ENCODE measurements at regions not wholly inside any gene's neighbourhood (a gene's known extent, or its start where the extent isn't known, plus 50 kb on each side); places are given as distances from the start of the nearest gene placed in this dataset.
A peak's percentile ranks its signal among the peaks of the same experiment; 100 is the strongest.

DNA sequence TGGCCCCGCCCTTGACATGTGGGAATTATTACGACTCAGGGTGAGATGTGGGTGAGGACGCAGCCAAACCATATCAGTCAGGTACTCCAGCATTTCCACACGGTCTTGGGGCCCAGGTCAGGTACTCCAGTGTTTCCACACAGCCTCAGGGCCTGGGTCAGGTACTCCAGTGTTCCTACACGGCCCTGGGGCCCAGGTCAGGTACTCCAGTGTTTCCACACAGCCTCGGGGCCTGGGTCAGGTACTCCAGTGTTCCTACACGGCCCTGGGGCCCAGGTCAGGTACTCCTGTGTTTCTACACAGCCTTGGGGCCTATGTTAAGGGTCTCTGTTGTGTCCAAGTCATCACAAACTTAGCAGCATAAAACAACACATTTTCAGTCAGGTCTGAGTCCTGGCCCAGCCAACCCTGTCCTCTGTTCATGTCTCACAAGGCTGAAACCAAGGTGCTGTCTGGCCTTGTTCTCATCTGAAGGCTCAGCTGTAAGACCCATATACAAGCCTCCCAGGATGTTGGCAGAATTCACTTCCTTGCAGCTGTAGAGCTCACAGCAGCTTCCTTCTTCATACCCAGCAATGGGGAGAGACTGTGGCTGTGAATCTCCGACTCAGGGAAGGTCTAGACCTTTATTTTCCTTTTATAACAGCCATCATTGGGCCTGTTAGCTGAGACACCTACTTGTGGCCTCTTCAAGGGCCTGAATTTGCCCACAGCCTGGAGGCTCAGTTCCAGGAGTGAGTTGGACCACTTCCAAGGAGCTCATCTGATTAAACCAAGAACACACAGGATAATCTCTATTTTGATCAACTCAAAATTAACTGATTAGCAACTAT, 107.6 kb upstream of the SFSWAP start:
- TF ChIP-seq, protein P1, sequence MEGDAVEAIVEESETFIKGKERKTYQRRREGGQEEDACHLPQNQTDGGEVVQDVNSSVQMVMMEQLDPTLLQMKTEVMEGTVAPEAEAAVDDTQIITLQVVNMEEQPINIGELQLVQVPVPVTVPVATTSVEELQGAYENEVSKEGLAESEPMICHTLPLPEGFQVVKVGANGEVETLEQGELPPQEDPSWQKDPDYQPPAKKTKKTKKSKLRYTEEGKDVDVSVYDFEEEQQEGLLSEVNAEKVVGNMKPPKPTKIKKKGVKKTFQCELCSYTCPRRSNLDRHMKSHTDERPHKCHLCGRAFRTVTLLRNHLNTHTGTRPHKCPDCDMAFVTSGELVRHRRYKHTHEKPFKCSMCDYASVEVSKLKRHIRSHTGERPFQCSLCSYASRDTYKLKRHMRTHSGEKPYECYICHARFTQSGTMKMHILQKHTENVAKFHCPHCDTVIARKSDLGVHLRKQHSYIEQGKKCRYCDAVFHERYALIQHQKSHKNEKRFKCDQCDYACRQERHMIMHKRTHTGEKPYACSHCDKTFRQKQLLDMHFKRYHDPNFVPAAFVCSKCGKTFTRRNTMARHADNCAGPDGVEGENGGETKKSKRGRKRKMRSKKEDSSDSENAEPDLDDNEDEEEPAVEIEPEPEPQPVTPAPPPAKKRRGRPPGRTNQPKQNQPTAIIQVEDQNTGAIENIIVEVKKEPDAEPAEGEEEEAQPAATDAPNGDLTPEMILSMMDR (IDR thresholded peaks at IDR 0.05; ENCODE audit: control extremely low read depth, extremely low read depth), result no peak

DNA sequence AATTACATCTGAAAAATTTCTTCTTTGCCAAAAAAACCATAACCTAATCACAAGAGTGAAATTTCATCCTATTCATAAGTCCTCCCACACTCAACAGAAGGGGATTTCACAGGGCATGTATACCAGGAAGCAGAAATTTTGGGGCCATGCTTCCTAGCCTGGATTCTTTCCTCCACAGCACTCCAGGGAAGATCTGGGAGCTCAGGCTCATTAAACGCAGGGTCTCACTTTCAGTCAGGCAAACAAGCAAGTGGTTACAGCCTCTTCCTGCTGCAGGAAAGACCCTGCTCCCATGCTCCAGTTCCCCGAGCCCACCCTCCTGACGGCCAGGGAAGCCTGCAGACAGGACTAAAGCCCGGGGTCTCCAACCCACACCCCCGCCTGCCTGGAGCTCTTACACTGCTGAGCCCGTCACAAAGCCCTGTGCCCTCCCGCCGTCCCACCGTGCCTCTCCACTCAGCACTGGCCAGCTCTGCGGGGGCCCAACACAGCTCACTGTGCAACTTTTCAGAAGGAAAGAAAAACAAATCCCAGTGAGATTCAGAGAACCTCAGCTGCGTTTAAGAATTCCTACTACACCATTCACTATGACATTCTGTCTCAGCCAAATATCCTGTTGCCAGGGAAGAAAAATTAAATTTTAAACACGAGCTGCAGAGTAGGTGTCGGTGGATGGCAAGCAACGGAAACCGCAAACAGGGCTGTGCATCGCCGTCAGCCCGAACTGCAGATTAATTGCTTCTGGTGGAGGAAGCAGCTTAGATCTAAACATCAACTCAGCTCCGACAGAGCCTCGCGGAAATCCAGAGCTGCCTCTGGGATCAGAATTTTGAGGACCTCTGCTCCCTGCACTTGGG, 106.7 kb upstream of the SFSWAP start:
- Histone ChIP-seq H3K4me1 (ENCODE audit: control insufficient read depth in 5 of 5, insufficient read depth in 5 of 5, low read length in 5 of 5) (peaks cover 0 to 8% (median 0%) of the 10 kb centered on the region in 5 donors), H3K9ac (ENCODE audit: insufficient read depth in 1 of 2, low read length in 2 of 2) (no peak overlapping the region), H3K27me3 (ENCODE audit: control insufficient read depth in 3 of 3, insufficient read depth in 3 of 3, low read length in 2 of 3) (peaks cover 0 to 26% (median 4%) of the 10 kb centered on the region in 3 donors), H3K9me3 (ENCODE audit: control insufficient read depth in 4 of 4, insufficient read depth in 3 of 4, low read length in 3 of 4) (peaks cover 0 to 2% (median 0%) of the 10 kb centered on the region in 4 donors), H3K27ac (ENCODE audit: low read depth in 1 of 2, low read length in 1 of 2) (no peak overlapping the region), H3K36me3 (ENCODE audit: control insufficient read depth in 4 of 4, insufficient read depth in 4 of 4, low read length in 4 of 4) (no peaks in the 10 kb centered on the region), H3K4me3 (no peak overlapping the region)
- TF ChIP-seq, protein P1 (IDR thresholded peaks at IDR 0.05; ENCODE audit: control extremely low read depth, extremely low read depth), result no peak
- DNase-seq, result peak in 1 of 3 donors; percentile 40
- WGBS, 2 donors, result 10 to 17% methylated on average over 21 of the region's 21 CpGs
- ATAC-seq (ENCODE audit: insufficient read depth, low FRiP score), result no peak

More for the DNA sequence above, 107.6 kb upstream of the SFSWAP start:
- no peak overlapping the region for H3K9ac ChIP-seq (ENCODE audit: insufficient read depth in 1 of 2, low read length in 2 of 2)
- H3K36me3 ChIP-seq (ENCODE audit: control insufficient read depth in 4 of 4, insufficient read depth in 4 of 4, low read length in 4 of 4), result no peaks in the 10 kb centered on the region
- no peak overlapping the region for H3K27ac ChIP-seq (ENCODE audit: low read depth in 1 of 2, low read length in 1 of 2)
- WGBS, 2 donors, result 73 to 74% methylated on average over 8 of the region's 8 CpGs
- H3K27me3 ChIP-seq (ENCODE audit: control insufficient read depth in 3 of 3, insufficient read depth in 3 of 3, low read length in 2 of 3), result peaks cover 0 to 22% (median 4%) of the 10 kb centered on the region in 3 donors
- ATAC-seq (ENCODE audit: insufficient read depth, low FRiP score) (no peak), DNase-seq (no peak)
- H3K9me3 ChIP-seq (ENCODE audit: control insufficient read depth in 4 of 4, insufficient read depth in 3 of 4, low read length in 3 of 4), result peaks cover 0 to 2% (median 0%) of the 10 kb centered on the region in 4 donors
- peaks cover 0 to 5% (median 0%) of the 10 kb centered on the region in 5 donors for H3K4me1 ChIP-seq (ENCODE audit: control insufficient read depth in 5 of 5, insufficient read depth in 5 of 5, low read length in 5 of 5)
- no peak overlapping the region for H3K4me3 ChIP-seq

DNA sequence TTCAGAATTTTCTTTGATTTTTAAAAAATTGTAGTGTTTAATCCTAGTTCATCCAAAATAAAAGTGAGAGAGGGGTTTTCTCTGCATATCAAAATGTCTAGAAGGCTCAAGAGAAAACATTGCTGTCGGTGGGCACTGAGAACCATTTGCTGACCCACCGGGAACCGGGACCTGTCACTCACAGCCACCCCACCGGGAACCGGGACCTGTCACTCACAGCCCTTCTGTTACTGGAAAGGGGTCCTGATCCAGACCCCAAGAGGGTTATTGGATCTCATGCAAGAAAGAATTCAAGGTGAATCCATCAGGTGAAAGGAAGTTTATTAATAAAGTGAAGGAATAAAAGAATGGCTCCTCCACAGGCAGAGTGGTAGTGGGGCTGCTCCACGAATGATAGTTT, 106.0 kb upstream of the SFSWAP start:
- 49 to 50% methylated on average over 6 of the region's 6 CpGs for WGBS, 2 donors
- Histone ChIP-seq H3K4me3 (no peak overlapping the region), H3K27me3 (ENCODE audit: control insufficient read depth in 3 of 3, insufficient read depth in 3 of 3, low read length in 2 of 3) (peaks cover 0 to 22% (median 4%) of the 10 kb centered on the region in 3 donors), H3K36me3 (ENCODE audit: control insufficient read depth in 4 of 4, insufficient read depth in 4 of 4, low read length in 4 of 4) (no peaks in the 10 kb centered on the region), H3K9ac (ENCODE audit: insufficient read depth in 1 of 2, low read length in 2 of 2) (no peak overlapping the region), H3K4me1 (ENCODE audit: control insufficient read depth in 5 of 5, insufficient read depth in 5 of 5, low read length in 5 of 5) (peaks cover 0 to 8% (median 0%) of the 10 kb centered on the region in 5 donors), H3K9me3 (ENCODE audit: control insufficient read depth in 4 of 4, insufficient read depth in 3 of 4, low read length in 3 of 4) (peaks cover 0 to 2% (median 0%) of the 10 kb centered on the region in 4 donors), H3K27ac (ENCODE audit: low read depth in 1 of 2, low read length in 1 of 2) (no peak overlapping the region)
- ATAC-seq (ENCODE audit: insufficient read depth, low FRiP score), result no peak
- TF ChIP-seq, protein P1 (IDR thresholded peaks at IDR 0.05; ENCODE audit: control extremely low read depth, extremely low read depth), result no peak
- DNase-seq, result no peak
